H1 (cell line): ENCODE measurements at regions not wholly inside any gene's neighbourhood (a gene's known extent, or its start where the extent isn't known, plus 50 kb on each side); places are given as distances from the start of the nearest gene placed in this dataset.

Source experiments
- BCL11A ChIP-seq, 2 experiments: IDR thresholded peaks; one replicate each; pipeline ENCODE4 v1.6.1; 2011; ENCODE audit warnings: low read depth in 2 of 2, low read length in 2 of 2, mild to moderate bottlenecking in 2 of 2
- PHF8 ChIP-seq: fragments of 200-600 bp; sonication (generic); conservative IDR thresholded peaks from 2 replicates; pipeline ENCODE4 v1.7.1; 2012; ENCODE audit warnings: low read depth, mild to moderate bottlenecking, inconsistent platforms, low read length, moderate library complexity
- SIRT6 ChIP-seq: IDR thresholded peaks from one replicate; pipeline ENCODE4 v1.7.1; 2012; ENCODE audit warnings: low read length, inconsistent platforms
- SP4 ChIP-seq: IDR thresholded peaks from 2 replicates; pipeline ENCODE4 v1.6.1; 2012; ENCODE audit warnings: low read length, inconsistent platforms

DNA sequence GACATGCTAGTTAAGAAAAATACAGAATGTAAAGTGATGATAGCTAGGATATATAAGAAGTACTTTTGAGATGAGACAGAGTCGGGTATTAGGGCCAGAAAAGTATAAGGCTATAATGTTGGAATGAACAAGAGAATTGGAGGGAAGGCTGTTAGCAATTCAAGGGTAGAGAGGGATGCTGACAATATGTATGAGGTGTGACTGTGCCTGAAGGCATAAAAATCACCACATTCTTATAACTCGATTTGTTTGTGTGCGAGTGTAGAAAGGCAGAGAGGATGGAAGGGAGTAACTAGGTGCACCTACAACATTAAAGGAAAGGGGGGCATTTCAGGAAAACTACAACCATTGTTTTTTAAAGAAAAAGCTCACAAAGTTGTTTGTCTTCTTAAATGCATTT is 86.0 kb downstream of the FAT4 start (continued):
- TF ChIP-seq BCL11A (IDR thresholded peaks at IDR 0.05; ENCODE audit: low read depth in 2 of 2, low read length in 2 of 2) (no peak), PHF8 (no peak), SP4 (no peak), SIRT6 (no peak)
